ENCODE measurements at regions not wholly inside any gene's neighbourhood (a gene's known extent, or its start where the extent isn't known, plus 50 kb on each side); places are given as distances from the start of the nearest gene placed in this dataset. TPM values are rescaled to one million over a fixed set of nuclear protein-coding genes. Genes with fewer than 3 reads are reported as not detected.
A peak's percentile ranks its signal among the peaks of the same experiment; 100 is the strongest.
"Not testable (repeated sequence)": the region's sequence is repeated elsewhere in the genome, so short reads cannot be mapped to it uniquely, and the experiment has no call there.

DNA sequence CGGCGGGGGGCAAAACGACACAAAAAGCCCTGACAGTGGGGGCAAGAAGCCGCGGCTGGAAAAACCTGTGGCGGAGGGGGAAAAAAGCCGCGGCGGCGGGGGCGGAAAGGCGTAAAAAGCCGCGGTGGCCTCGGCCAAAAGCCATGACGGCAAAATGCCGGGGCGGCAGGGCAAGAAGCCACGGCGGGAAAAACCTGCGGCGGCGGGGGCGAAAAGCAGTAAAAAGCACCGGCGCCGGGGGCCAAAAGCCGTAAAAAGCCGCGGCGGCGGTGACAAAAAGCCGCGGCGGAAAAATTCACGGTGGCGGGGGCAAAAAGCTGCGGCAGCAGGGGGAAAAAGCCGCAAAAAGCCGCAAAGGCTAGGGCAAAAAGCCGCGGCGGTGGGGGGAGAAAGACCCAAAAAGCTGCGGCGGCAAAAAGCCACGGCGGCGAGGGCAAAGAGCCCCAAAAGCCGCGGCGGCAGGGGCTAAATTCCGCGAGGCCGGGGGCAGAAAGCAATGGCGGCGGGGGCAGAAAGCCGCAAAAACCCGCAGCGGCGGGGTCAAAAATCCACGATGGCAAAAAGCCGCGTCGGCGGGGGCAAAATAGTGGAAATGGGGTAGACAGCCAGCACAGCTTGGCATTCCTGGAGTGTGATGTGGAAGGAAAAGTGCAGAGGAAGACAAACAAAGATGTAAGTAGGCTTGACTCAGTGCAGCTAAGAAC lies 167.5 kb upstream of the TP53TG3D start:
- not testable (repeated sequence) for ATAC-seq (ENCODE audit: low FRiP score); DNase-seq (ENCODE audit: low spot score)

DNA sequence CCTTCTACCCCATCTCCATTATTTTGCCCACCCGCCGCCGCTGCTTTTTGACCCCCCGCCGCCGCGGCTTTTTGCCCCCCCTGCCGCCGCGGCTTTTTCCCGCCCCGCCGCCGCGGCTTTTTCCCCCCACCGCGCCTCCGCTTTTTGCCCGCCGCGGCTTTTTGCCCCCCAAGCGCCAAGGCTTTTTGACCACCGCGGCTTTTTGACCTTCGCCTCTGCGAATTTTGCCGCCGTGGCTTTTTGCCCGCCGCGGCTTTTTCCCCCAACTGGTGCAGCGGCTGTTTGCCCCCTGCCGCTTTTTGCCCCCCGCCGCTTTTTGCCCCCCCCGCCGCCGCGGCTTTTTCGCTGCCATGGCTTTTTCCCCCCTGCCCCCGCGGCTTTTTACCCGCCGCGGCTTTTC lies 137.5 kb upstream of the TP53TG3D start:
- DNase-seq (ENCODE audit: low spot score); ATAC-seq (ENCODE audit: low FRiP score): not testable (repeated sequence)

DNA sequence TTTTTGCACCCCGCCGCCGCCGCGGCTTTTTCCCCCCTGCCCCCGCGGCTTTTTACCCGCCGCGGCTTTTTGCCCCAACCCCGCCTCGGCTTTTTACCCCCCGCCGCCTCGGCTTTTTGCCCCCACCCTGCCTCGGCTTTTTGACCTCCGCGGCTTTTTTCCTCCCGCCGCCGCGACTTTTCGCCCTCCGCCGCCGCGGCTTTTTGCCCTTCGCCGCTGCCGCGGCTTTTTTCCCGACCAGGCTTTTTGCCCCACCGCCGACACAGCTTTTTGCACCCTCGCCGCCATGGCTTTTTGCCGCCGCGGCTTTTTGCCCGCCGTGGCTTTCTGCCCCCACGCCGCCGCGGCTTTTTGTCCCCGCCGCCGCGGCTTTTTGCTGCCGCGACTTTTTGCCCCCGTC lies 137.0 kb upstream of the TP53TG3D start:
- ATAC-seq (ENCODE audit: low FRiP score): no peak
- TF ChIP-seq, protein P1, sequence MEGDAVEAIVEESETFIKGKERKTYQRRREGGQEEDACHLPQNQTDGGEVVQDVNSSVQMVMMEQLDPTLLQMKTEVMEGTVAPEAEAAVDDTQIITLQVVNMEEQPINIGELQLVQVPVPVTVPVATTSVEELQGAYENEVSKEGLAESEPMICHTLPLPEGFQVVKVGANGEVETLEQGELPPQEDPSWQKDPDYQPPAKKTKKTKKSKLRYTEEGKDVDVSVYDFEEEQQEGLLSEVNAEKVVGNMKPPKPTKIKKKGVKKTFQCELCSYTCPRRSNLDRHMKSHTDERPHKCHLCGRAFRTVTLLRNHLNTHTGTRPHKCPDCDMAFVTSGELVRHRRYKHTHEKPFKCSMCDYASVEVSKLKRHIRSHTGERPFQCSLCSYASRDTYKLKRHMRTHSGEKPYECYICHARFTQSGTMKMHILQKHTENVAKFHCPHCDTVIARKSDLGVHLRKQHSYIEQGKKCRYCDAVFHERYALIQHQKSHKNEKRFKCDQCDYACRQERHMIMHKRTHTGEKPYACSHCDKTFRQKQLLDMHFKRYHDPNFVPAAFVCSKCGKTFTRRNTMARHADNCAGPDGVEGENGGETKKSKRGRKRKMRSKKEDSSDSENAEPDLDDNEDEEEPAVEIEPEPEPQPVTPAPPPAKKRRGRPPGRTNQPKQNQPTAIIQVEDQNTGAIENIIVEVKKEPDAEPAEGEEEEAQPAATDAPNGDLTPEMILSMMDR (IDR thresholded peaks at IDR 0.05): no peak

DNA sequence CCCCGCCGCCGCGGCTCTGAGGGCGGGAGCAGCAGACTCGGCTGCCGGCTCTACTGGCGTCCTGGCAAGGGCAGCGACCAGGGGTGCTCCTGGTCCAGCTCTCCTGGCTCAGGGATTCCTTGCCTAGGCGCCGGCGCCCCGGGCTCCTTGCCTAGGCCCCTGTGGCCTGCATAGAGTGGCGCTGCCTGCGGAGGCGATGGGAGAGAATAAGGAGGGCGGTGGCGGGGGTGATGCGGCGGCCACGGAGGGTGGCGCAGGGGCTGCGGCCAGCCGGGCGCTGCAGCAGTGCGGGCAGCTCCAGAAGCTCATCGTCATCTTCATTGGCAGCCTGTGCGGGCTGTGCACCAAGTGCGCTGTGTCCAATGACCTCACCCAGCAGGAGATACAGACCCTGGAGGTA lies 136.6 kb upstream of the TP53TG3D start:
- not testable (repeated sequence) for DNase-seq (ENCODE audit: low spot score); ATAC-seq (ENCODE audit: low FRiP score)

More for the DNA sequence above, 137.0 kb upstream of the TP53TG3D start:
- no peak for DNase-seq (ENCODE audit: low spot score)

DNA sequence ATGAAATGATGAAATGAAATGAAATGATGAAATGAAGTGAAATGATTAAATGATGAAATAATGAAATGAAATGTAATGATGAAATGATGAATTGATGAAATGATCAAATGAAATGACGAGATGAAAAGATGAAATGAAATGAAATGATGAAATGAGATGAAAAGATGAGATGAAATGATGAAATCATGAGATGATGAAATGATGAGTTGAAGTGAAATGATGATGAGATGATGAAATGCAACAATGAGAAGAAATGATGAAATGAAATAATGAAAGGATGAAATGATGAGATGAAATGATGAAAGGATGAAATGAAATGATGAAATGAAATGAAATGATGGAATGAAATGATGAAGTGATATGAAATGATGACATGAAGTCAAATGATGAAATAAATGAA lies 132.7 kb upstream of the TP53TG3D start:
- ATAC-seq (ENCODE audit: low FRiP score); DNase-seq (ENCODE audit: low spot score): not testable (repeated sequence)

DNA sequence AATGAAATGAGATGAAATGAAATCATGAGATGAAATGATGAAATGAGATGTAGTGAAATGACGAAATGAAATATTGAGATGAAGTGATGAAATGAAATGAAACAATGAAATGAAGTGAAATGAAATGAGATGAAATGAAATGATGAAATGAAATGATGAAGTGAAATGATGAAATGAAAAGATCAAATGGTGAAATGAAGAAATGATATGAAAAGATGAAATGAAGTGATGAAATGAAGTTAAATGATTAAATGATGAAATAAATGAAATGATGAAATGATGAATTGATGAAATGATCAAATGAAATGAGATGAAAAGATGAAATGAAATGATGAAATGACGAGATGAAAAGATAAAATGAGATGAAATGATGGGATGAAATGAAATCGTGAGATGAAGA lies 132.3 kb upstream of the TP53TG3D start:
- not testable (repeated sequence) for ATAC-seq (ENCODE audit: low FRiP score); DNase-seq (ENCODE audit: low spot score)

DNA sequence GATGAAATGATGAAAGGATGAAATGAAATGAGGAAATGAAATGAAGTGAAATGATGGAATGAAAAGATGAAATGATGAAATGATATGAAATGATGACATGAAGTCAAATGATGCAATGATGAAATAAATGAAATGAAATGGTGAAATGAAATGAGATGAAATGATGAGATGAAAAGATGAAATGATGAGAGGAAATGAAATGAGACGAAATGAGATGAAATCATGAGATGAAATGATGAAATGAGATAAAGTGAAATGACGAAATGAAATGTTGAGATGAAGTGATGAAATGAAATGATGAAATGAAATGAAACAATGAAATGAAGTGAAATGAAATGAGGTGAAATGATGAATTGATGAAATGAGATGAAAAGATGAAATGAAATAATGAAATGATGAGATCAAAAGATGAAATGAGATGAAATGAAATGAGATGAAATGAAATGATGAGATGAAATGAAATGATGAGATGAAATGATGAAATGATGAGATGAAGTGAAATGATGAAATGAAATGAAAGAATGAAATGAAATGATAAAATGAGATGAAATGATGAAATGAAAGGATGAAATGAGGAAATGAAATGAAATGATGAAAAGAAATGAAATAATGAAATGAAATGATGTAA lies 131.7 kb upstream of the TP53TG3D start:
- not testable (repeated sequence) for DNase-seq (ENCODE audit: low spot score); ATAC-seq (ENCODE audit: low FRiP score)

DNA sequence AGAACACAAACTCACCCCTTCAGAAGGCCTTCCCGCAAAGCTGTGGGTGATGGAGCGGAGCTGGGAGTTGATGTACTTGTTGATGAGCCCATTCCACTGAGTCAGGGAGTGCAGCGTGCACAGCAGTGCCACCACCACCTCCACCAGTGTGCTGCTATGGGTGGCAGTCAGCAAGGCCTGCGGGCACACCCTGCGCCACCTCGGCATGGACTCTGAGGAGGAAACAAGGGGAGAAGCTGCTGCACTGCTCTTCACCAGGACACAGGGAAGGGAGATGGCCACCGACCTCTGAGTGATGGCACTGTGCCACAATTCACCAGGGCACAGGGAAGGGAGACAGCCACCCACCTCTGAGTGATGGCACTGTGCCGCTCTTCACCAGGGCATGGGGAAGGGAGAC lies 100.7 kb upstream of the TP53TG3D start:
- ATAC-seq (ENCODE audit: low FRiP score); DNase-seq (ENCODE audit: low spot score): not testable (repeated sequence)

DNA sequence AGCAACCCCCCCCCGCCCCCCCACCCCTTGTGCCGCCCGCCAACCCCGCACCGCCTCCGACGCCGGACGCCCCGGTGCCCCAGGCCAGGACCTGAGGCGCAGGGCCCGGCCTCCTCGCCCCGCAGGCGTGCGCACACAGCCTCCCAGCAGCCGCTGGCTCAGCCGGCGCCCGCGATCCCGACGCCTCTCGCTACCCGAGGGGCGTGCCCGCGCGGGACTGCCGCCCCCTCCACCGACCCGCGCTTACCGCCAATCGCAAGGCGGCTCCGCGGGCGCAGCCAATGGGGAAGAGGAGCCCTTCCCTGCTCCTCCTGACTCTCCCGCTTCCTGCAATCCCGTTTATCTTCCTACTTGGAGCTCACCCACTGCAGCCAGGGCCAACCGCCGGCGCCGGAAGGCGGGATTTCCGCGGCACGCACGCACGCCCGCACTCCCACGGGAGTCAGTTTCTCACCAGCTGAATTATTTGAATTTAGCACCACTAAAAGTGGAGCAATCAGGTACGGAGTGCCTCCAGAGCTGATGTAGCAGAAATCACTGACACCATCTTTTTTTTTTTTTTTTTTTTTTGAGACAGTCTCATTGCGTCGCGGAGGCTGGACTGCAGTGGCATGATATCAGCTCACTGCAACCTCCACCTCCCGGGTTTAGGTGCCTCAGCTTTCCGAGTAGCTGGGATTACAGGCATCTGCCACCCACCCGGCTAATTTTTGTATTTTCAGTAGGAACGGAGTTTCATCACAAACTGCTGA lies 65.0 kb upstream of the TP53TG3D start:
- ATAC-seq (ENCODE audit: low FRiP score): peak; percentile 32
- not testable (repeated sequence) for DNase-seq (ENCODE audit: low spot score)

DNA sequence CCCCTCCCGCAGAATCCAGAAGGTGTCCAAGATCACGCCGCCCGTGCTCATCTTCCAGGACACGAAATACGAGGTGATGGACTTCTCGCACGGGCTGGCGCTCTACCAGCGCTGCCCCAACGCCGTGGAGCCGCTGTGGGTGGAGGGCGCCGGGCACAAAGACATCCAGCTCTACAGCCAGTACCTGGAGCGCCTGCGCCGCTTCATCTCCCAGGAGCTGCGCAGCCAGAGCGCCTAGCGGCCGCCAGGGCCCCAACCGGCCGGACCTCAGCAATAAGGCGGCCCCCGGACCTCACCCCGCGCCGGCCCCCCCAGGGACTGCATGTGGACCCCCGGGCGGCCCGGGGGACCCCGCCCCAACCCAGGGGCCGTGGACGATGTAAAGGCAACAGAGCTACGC lies 50.5 kb upstream of the TP53TG3D start:
- DNase-seq (ENCODE audit: low spot score); ATAC-seq (ENCODE audit: low FRiP score): not testable (repeated sequence)

Small RNA genes in the stretch of these regions (small RNA-seq; reads per million reads assigned to genes)
- gene AC133485.4: not detected
- not detected for gene AC142381.2
- not detected for gene IGHV1OR16-3
- not detected for gene IGHV3OR16-9

Data from omental fat pad (tissue), 3 donors.